Stimulated activated naive CD8-positive, alpha-beta T cell treated with anti-CD3 and anti-CD28 coated beads, Interleukin-15, Interleukin-2, amounts not matched to agents 100 U/mL and 50 U/mL, for 24 hours (primary cell): ENCODE measurements at regions not wholly inside any gene's neighbourhood (a gene's known extent, or its start where the extent isn't known, plus 50 kb on each side); places are given as distances from the start of the nearest gene placed in this dataset.

Experiments used
- ATAC-seq: fragments of 150-1000 bp; cut with Tn5 transposase; one replicate; pipeline ENCODE4 v1.10.0; 2021
- DNase-seq: peaks from one replicate; pipeline ENCODE4 v3.0.0; 2021

- no peak for ATAC-seq
- DNase-seq: no peak
These were observed 225.6 kb downstream of the AHR start for GRCh38 chr7:17523813-17524739.

GRCh38 chr7:17524746-17525145, 226.3 kb downstream of the AHR start:
- no peak for DNase-seq
- ATAC-seq: no peak

GRCh38 chr7:17526621-17527020, 228.2 kb downstream of the AHR start:
- no peak for ATAC-seq
- no peak for DNase-seq

GRCh38 chr7:17528636-17529035, 230.2 kb downstream of the AHR start:
- DNase-seq (no peak), ATAC-seq (no peak)

DNA sequence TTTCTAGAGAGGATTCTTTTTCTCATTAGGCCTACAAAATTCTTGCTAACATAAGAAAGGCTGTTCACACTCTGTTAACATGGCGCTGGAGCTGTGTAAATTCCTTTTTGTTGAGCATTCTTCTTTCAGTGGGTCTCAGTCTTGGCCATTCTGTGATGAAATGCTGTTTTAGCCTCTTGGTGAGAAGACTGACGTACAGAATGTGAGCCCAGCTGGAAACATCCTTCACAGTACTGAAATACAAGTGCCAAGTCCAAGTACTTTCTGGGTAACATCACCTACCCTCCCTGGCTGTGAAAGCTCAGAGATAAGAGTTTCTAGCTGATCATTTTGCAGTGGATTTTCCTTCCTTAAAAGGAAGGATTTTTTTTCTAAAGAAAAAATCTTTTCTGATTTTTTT, 231.8 kb downstream of the AHR start:
- DNase-seq: no peak
- no peak for ATAC-seq

- DNase-seq: no peak
- ATAC-seq: no peak
These were observed 232.4 kb downstream of the AHR start for GRCh38 chr7:17530741-17531421.

DNA sequence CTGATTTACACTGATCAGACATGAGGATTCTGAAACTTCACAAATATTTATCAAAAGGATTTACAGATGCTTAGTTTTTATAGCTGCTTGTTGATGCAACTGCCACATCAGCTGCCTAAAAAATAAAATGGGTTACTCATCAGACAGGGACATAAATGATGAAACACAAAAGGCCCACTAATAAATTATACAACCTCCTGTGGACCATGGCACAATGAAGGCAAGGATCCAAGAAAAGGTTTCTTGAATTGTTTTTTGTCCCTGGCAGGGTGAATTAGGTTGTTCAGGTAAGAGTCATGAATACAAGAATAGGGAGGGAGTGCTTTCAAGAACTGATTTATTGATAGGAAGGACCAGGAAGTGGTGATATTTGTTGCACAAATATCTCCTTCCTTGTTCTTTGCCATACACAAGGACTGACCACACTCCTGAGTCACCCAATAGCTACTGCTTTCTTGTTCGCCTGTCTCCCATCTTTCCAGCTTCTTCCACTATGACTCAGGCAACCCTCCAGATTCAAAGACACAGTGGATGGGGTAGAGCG, 234.5 kb downstream of the AHR start:
- DNase-seq: no peak
- ATAC-seq: no peak

DNA sequence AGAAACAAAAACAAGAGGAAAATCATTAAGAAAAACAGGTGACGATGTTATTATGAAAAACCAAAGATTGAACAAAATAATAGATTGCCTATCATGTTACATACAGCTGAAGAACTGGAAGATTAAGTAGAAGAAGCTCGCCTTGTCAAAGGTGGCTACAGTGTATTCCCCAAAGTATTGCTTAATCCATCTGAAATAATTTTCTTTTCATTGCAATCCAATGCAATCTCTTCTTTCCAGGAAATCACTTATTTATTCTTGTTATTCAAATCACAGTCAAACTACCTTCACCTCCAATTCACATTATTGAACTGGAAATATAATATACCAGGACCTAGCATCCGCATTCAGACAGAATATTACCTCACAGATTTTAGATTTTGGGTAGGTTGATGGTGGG, 235.9 kb downstream of the AHR start:
- ATAC-seq (no peak), DNase-seq (no peak)

- DNase-seq: no peak
These were observed 237.3 kb downstream of the AHR start for GRCh38 chr7:17535776-17536175.

GRCh38 chr7:17544401-17544800, 245.9 kb downstream of the AHR start:
- no peak for ATAC-seq

More at GRCh38 chr7:17535776-17536175, 237.3 kb downstream of the AHR start:
- no peak for ATAC-seq

DNA sequence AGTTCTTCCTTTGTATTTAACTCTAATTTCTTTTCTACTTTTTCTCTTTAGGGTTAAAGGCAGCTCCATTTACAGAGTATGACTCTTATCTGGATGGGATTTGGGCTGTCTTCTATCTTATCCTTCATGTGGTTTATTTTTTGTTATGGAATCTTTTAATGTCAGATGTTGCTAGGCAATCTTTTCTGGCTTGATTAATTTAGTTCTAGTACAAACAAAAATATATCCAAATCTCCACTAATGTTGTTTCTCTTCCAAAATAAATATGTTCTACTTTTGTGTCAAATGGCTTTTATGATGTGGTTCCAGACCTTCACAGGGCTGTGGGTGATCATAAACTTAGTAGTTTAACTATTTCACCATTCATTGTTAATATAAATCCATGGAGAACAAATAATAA, 246.9 kb downstream of the AHR start:
- no peak for ATAC-seq
- DNase-seq: no peak

More at GRCh38 chr7:17544401-17544800, 245.9 kb downstream of the AHR start:
- DNase-seq: no peak

DNA sequence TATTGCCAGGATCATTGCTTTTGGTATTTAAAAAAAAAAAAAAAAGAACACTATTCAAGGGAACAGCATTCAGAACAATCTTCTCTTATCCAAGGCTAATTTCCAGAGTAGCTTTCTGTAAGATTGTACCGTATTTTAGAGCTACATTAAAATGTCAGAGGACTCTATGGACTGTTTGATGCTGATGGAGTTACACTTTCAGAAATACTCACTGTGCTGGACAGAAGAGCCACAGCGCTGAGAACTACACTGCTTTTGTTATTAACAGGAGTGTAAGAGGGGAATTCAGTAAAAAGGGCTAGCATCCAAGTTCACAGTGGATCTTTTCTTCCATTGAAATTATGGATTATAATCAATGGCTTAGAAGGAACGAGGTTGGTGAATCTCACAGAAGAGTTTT, 247.7 kb downstream of the AHR start:
- DNase-seq (no peak), ATAC-seq (no peak)

DNA sequence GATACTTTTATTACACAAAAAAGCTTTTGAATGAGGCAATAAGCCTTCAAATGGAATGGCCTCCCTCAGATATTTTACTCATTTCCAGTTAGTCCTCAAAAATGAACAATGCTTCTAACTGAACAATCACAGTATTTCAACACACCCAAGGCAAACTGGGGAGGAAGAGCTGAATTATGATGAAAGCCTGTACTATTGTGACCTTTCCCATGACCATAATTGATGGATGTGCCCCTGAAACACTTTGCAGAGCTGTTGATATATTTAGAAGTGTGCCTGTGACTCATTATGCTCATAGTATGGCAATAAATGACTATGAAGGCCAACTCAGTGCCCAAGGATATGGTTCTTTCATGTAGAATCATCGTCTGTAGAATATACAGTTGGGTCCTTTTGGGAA, 248.1 kb downstream of the AHR start:
- ATAC-seq (no peak), DNase-seq (no peak)

GRCh38 chr7:17548014-17548653, 249.7 kb downstream of the AHR start:
- no peak for DNase-seq
- ATAC-seq: no peak

GRCh38 chr7:17549406-17549805, 251.0 kb downstream of the AHR start:
- ATAC-seq (no peak), DNase-seq (no peak)

- ATAC-seq (no peak), DNase-seq (no peak)
These were observed 253.9 kb downstream of the AHR start for GRCh38 chr7:17552373-17552772.

DNA sequence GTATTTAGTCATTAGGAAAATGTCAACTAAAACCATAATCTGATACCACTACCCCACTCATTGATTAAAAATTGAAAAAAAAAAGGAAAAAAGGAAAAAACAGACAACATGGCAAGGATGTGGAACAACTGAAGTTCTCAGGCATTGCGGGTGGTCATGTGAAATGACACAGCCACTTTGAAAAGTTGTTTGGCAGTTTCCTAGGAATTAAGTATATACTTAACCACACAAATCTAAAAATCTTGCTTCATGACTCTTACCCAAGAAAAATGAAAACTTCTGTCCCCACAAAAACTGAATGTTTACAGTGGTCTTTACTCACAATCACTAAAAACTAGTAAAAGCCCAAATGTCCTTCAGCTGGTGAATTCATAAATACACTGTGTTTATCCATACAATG, 254.5 kb downstream of the AHR start:
- ATAC-seq (no peak), DNase-seq (no peak)

DNA sequence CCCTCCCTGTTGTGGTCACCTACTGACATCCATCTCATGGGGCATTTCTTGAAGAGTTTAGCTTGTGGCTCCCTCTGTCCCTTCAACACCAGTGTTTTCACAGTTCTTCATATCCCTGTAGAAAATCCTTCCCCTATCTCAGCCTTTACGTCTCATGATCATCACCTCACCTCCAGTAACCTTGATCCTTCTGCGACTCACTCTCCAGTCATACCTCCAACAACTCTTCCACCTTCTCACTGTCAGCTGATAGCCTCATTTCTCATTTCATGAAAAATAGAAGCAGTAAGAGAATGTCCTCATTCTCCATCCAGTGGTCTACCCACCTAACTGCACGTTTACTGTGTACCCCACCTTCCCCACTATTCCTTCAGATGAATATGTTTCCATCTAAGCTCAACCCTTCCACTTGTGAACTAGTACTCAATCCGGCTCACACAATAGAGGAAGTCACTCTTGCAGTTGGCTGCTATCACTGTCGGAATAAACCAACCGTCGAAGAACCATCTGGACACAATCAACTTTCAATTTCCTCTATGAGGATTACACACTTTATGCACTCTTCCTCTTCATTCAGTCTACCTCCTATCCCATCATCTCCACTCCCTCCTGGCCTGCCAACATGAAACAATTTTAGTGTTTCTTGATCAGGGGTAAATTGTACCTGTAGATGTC, 256.0 kb downstream of the AHR start:
- DNase-seq: no peak
- ATAC-seq: no peak

GRCh38 chr7:17556247-17556956, 257.9 kb downstream of the AHR start:
- DNase-seq: no peak
- ATAC-seq: no peak

DNA sequence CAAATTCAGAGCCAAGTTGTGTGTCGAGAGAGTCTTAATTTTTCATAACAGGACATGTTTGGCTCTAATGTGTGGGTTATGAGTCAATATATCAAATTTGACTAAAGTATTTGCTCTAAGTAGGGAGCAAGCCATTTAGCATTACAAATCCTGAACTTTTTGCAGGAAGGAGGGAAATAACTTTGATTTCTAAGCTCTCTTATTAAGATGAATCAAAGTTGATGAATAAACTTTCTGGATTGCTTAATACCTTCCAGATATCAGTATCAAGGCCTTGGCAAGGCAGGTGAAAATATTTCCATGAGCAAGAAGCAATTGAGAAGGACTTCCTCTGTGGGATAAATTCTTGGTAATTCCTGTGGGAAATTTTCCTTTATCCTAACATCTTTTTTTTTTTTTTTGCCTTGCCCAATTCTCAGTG, 258.8 kb downstream of the AHR start:
- DNase-seq: no peak
- ATAC-seq: no peak

DNA sequence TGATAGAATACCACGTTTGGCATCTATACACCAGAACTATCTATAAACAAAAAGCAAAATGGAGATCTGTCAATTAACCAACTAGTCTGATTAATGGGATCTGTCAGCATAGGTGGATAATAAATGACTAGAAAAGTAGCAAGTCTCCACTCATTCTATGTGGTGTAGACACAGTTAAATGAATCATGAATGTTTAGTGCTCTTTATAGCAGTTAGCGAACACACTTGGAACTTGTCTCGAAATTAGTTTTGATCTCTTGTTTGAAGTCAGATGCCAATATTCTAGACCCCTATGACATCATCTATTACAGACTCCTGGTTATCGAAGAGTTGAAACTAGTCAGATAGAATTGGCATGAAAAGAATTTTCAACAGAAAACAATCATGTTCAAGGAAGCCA, 259.7 kb downstream of the AHR start:
- no peak for ATAC-seq

More for the DNA sequence above, 259.7 kb downstream of the AHR start:
- DNase-seq: no peak
